ENCODE measurements at regions not wholly inside any gene's neighbourhood (a gene's known extent, or its start where the extent isn't known, plus 50 kb on each side); places are given as distances from the start of the nearest gene placed in this dataset.
A peak's percentile ranks its signal among the peaks of the same experiment; 100 is the strongest.

DNA sequence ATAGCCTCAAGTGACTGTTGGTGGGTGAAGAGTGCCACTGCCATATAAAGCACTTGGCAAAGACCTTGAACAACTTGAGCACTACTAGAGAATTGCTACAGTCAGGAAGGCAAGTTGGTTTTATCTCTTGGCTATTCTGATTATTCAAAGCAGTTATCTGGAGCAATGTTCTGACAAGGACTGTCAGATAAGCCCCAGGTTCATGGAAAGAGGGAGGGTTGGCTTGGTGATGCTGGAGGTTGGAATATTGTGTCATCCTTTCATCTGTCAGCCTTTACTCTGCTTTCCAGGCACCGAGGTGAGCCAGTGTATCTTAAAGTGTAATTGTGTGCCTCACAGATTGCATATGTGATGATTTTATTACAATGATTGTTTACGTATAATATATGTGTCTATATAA lies 548.4 kb upstream of the ZNF608 start:
- DNase-seq (no peak), ATAC-seq (peak; percentile 70 to 92)
- intact Hi-C loops (cut with DNase I), result no loop called here

DNA sequence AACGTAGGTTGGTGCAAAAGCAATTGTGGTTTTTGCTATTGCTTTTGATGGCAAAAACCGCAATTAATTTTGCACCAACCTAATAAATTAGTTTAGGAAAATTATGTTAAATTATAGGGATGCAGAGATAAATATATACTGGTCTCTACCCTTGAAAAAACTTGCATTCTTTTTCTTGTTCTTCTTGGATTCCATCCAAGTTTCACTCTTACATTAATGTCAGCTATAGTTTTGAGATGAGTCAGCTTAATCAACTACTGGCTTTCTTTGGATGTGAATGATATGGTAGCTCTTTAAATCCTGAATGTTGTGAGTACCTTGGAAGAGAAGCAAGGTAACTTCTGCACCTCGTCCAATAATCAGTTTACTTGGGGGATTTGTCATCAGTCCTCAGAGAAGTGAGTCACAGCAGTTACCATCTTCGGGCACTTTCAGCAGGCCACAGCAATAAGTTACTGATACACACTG lies 549.0 kb upstream of the ZNF608 start:
- intact Hi-C loops (cut with DNase I), result no loop called here
- ATAC-seq, result no peak
- DNase-seq, result no peak

DNA sequence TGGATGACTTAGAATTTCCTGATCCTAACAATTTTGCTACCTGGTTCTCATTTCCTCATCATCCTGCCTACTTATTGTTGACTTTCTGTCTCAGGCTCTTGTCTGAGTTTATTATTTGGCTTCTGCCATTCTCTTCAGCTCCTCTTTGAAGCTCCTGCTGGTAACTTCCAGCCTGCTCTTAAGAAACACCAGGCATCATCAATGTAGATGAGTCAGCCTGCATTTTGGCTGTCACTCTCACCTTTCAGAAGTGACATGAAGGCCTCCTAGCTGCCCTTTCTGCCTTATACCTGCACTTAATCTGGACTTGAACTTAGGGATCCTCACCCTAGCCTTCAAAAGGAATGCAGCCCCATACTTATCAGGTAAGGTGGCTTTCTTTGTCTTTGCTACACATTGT lies 551.8 kb upstream of the ZNF608 start:
- DNase-seq, result no peak
- intact Hi-C loops (cut with DNase I), result no loop called here
- no peak for ATAC-seq

DNA sequence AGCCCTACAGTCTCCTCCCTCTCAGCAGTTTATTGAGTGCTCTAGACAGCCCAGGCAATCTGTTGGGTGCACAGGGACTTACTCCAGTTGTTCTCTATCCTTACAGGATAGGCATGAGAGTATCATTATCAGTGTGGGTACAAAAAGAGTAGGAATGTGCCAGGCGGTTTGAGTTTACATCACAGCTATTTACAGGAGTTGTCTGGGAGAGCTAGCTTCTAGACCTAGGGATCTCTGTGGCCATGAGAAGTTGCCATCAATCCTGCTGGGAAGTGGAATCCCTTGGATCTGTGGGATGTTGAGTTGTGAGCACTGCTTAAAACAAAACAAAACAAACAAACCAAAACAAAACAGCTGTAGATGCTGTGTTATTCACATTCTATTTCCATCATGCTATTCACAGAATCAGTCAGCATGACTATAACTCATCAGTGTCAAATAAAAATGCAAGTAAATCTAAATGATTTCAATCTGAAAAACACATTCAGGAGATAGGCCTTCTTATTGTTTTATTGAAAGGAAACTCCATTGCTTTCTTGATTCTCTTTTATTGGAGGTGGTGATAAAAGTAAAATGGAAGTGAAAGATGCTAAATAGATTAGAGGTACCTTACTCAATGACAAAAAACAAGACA lies 552.4 kb upstream of the ZNF608 start:
- intact Hi-C loops (cut with DNase I), result no loop called here
- peak in 1 of 2 donors; percentile 51 for ATAC-seq

DNA sequence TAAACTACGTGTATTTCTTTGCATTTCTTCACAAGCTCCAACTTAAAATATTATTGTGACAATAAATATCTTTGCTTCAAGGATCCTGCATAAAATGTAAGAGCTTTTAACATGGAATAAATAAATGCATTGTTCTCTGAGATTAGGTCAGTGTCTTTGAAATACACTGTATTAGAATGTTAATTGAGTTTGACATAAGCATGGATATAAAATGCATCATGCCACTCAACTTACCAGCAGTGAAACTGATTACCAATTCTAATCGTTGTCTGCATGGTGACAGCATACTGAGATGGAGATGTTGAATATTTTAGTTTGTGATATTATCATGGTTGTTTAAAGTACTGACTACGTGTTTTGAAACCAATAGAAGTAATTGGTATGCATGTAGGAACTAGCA lies 555.3 kb upstream of the ZNF608 start:
- no peak for ATAC-seq
- DNase-seq, result no peak
- intact Hi-C loops (cut with DNase I), result no loop called here

More for the DNA sequence above, 552.4 kb upstream of the ZNF608 start:
- no peak for DNase-seq

DNA sequence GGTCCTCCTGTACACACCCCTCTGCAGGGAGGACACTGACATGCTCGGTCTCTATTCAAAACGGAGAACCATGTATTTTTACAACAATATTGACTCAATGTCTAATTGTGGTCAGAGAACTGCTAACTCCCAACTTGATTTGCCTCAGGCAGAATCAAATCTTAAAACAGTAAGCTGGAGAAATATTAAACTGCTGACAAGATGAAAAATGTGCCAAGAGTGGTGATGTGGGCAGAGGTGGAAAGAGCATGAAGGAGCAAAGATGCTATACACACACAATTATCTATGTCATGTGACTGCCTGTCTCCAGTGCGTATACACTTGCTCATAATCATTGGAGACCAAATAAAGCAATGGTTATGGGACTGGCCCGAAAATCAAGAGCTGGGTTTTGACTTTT lies 556.1 kb upstream of the ZNF608 start:
- ATAC-seq (no peak), DNase-seq (no peak)
- intact Hi-C loops (cut with DNase I), result no loop called here

DNA sequence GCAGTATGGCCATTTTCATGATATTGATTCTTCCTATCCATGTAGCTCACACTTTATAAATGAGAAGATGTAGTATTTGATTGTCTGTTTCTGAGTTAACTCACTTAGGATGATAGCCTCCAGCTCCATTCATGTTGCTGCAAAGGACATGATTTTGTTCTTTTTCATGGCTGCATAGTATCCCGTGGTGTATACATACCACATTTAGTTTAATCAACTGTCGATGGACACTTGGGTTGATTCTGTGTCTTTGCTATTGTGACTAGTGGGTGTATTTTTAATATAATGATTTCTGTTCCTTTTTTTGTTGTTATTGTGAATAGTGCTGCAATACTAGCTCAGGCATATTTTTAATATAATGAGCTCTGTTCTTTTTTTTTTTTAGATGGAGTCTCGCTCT lies 560.3 kb upstream of the ZNF608 start:
- ATAC-seq (no peak), DNase-seq (no peak)
- intact Hi-C loops (cut with DNase I), result no loop called here

DNA sequence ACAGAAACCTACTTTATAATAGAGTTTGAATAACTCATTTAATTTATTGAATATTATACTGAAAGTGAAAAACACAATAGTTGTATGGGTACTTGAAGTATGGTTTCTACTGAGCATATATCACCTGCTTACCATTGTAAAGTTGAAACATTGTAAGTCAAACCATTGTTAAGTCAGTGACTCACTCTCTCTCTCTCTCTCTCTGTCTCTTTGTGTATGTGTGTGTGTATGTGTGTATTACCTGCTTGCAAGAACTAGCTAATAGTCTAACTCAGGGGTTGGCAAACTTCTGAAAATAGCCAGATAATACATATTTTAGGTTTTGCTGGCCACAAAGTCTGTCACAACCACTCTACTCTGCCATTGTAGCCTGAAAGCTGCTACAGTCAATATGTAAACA lies 564.3 kb upstream of the ZNF608 start:
- intact Hi-C loops (cut with DNase I), result no loop called here
- no peak for DNase-seq
- no peak for ATAC-seq

DNA sequence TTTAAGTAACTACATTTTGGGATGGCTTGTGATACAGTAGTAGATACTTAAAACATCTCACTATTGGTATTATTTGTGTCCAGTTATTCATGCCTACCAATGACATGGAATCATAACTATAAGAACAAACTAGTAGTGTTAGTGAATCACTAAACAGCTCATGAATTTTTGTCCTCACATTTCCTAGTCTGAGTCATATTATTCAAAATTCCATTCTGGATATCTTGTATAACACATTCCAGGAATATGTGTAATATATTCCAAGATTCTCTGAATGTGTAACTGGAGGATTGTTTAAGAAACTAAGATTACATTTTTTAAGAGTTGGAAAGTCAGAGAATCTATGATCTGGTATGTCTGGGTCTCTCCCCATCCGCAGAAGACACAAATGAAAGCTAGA lies 565.3 kb upstream of the ZNF608 start:
- ATAC-seq (peak in 1 of 2 donors; percentile 85), DNase-seq (no peak)
- intact Hi-C loops (cut with DNase I), result no loop called here

DNA sequence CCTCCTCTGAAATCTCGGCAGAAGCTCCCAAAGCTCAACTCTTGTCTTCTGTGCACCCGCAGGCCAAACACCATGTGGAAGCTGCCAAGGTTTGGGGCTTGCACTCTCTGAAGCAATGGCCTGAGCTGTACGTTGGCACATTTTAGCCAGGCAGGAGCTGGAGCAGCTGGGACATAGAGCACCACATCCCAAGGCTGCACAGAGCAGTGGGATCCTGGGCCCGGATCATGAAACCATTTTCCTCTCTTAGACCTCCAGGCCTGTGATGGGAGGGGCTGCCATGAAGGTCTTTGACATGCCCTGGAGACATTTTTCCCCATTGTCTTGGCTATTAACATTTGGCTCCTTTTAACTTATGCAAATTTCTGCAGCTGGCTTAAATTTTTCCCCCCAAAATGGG lies 567.1 kb upstream of the ZNF608 start:
- intact Hi-C loops (cut with DNase I), result no loop called here
- no peak for ATAC-seq
- DNase-seq, result no peak

DNA sequence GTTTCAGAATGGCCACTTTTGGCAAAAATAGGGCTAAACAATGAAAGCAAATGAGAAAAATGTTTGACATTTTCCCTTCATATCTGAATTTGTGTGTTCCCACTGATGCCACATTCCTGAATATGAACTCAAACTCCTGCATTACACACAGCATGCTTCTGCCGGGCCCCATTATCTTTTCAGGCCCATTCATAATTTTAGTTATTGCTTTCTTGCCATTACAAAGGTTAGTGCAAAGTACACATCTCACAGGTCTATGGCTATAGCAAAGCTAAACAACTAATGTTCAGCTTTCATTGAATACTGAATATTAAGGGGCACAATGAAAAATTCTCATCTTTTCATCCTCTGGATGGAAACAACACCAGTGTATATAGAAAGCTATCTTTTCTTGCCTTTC lies 568.9 kb upstream of the ZNF608 start:
- DNase-seq, result no peak
- no peak for ATAC-seq
- intact Hi-C loops (cut with DNase I), result no loop called here

DNA sequence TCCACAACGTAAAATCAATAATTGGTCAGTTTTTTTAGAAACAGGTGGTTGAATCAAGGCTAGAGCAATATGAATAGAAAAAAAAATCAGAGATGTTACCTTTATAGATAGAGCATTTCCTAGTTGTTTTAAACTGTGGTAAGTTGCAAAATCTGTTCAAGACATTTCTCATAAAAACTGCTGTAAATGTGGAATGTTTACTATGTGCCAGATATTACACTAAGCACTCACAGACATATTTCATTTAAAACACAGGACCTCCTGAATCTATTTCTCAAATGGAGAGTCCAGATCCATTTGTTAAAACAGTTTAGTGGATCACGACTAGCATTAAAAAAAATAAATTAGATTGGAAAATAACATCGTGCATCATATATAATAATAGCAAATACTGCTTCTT lies 570.0 kb upstream of the ZNF608 start:
- intact Hi-C loops (cut with DNase I), result no loop called here
- DNase-seq, result no peak
- ATAC-seq, result no peak

DNA sequence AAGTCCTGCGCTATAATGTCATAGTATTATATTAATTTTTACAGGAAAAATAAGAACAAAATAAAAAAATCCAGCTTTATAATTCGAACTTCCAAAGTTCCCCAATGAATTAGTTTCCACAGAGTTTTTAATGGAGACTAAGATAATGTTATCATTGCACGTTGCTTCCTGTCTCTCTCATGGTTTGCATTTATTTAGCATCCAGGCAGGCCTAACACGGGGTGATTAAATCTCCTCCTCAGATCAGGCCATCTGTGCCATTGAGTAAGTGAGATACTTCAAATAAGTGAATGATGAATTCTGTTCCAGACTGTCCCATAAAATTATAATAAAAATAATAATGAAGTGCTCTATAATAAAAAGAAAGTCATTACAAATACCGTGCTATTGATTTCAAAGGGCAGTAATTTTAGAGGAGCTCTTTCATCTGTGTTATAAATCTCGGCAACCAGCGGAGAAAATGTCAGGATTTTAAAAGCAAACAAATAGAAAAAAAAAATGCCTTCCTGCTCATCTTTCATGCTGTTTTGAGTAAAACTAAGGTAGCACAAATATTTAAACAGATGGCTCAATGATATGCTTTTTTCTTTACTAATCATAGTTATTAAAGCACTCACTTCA lies 570.6 kb upstream of the ZNF608 start:
- no peak for ATAC-seq
- intact Hi-C loops (cut with DNase I), result no loop called here
- no peak for DNase-seq

DNA sequence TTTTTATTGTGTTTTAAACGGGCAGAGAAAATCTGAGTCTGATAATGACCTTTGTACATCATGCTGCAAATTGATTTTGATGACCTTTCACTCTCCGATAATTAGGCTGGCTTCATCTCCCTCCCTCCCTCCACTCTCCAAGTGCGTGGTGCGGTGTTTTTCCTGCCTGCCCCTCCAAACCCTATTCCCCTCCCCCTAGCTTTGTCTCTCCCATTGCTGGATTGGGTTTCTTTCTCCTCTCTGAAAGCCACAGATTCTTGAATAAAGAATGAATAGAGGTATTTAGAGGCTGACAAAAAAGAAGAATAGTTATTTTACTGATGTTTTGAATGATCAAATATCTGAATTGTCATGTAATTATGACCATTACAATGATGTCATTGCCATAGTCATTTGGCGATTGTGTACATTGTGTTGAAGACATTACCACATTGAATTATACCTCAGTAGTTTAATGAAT lies 571.1 kb upstream of the ZNF608 start:
- no peak for ATAC-seq
- intact Hi-C loops (cut with DNase I), result no loop called here
- DNase-seq, result no peak

DNA sequence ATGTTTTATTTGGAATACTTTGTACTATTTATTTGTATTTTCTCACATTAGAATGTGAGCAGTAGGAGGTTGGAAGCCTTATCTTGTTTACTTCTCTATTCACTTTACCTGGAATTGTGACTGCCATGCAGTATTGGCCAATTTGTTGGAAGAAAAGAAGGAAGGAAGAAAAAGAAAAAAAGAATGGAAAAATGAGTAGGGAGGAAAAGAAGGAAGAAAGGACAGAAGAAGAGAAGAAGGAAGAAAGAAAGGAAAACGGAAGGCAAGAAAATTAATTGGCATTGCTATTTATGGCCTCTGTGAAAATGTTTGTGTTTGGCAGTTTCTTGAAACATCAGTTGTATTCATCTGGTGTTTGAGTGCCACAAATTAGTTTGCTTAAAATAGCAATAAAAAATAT lies 575.2 kb upstream of the ZNF608 start:
- DNase-seq, result no peak
- no peak for ATAC-seq
- intact Hi-C loops (cut with DNase I), result no loop called here

DNA sequence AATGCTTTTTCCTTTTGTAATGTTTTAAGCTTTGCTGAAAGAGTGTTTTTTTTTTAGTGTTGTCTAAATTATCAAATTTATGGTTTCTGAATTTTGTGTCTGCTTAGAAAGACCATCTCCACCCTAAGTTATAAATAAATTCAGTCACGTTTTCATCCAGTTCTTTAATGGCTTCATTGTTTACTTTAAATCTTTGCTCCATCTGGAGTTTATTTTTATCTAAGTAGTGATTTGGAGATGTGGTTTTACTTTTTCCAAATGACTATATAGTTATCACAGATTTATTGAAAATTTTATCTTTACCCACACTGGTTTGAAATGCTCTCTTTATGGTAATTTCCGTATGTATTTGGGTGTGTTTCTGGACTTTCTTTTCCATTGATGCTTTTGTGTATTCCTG lies 577.2 kb upstream of the ZNF608 start:
- ATAC-seq (no peak), DNase-seq (no peak)
- intact Hi-C loops (cut with DNase I), result no loop called here

DNA sequence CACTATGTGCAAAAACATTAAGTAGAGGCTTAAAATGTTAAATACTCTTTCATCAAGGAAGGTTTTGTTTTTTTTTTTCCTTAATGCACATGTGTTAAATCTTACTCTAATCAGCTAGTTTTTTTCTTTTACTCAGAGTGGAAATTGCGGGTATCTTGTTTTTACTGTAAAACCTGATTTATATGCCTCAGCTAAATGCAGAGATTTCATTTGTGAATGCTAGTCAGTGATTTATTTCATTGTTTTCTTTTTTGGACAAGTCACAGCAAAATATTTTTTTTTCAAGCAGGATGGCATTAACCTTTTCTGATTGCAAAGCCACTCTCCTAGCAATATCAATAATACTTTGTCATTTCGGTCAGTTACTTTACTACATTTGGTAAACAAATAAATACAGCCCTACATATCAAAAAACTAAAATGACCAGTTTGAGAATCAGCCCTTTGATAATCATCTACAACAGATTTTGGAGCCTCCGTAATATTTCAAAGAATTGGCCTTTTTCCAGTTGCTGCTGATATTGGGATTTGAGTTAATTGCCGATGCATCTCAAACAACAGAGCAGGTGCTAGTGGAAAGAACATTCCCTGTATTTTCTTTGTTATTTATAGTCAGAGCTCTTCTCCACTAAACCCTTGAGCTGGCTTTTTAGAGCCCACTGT lies 579.2 kb upstream of the ZNF608 start:
- no peak for ATAC-seq
- DNase-seq, result no peak
- intact Hi-C loops (cut with DNase I), result no loop called here

DNA sequence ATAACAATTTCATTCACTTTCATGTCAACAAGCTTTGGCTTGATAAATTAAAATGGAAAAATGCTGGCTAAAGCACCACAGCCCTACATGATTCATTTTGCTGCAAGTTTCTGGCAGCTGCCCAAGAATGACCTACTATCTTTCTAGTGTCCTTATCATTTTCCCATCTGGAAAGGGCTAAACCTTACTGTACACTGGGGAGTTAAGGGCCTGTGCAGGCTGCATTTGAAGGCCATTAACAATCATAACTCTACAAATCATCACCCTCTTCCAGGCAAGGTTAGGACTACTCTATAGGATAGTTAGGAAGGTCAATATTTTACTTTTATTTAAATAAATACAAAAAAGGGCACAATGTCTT lies 579.7 kb upstream of the ZNF608 start:
- intact Hi-C loops (cut with DNase I), result no loop called here
- ATAC-seq (peak in 1 of 2 donors; percentile 61), DNase-seq (peak; percentile 29)

DNA sequence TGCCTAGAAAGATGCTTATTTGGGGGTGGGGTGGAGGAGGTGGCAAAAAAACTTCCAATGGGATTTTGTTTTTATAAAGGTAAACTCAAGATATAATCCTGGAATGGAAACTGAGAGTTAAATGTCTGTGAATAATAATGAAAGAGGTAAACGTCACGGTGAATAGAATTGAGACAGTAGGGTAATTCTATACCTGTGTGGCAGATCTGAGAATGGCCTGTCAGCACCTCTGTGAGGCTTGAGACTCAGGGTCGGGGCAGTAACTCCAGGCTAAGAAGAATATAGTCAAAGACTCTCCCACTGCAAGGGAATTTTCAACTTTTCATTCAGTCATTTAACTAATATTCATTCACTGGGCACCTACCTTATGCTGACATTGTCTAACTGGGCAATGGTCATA lies 581.2 kb upstream of the ZNF608 start:
- intact Hi-C loops (cut with DNase I), result no loop called here
- ATAC-seq (no peak), DNase-seq (no peak)

DNA sequence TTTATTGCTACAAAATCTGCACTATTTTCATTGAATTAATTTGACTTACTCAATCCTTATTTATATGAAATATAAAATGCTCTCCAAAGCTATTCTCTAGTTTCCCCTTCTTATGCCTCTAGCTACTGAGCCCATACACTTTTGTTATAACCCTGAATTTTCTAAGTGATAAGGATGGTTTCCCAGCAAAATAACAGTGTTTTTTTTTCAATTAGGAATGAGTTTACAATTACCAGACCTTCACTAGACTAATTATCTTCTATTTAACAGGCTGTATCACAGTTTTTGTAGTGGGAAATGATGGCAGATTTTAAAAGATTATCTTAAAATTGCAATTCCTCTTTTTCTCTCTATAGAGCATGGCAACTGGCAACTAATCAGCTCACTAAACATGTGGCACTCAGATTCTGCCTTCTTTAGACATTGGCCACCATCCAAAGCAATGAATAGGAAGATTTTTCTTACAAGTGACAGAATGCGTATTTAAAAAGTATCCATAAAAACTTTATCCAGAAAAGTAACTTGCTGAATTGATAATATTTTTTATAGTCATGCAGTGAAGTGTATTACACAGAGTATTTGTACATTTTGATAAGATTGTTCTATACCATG lies 585.7 kb upstream of the ZNF608 start:
- intact Hi-C loops (cut with DNase I), result no loop called here
- ATAC-seq (no peak), DNase-seq (no peak)

DNA sequence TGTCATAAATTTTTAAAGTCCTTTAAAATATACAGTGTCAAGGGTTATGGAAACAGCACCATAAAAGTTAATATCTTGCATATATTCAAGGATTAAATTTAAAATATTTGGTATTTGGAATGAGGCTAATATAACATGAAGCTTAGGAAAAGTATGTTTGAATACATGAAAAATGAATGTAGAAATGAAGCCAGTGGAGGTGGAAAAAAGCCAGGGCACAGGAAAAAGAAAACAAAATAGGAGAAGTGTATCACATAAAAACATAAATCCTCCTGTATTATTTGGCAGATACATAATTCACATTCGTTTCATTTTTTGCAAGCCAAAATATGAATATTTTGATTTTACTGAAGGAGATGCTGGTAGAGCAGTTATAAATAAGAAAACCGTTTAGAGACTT lies 587.0 kb upstream of the ZNF608 start:
- intact Hi-C loops (cut with DNase I), result no loop called here
- DNase-seq, result no peak
- ATAC-seq, result no peak

Data from left cardiac atrium (tissue), 4 donors.